Upper lobe of left lung (tissue), 4 donors: ENCODE measurements at regions not wholly inside any gene's neighbourhood (a gene's known extent, or its start where the extent isn't known, plus 50 kb on each side); places are given as distances from the start of the nearest gene placed in this dataset.

ENCODE experiments used
- CTCF ChIP-seq, 6 experiments: fragments of 450-650 bp in 4 of 6; fragments of 200-600 bp in 2 of 6; sonication (generic) in 2 of 6; IDR thresholded peaks; one replicate each; pipeline ENCODE4 v1.5.1; 2016 to 2019; ENCODE audit warnings: antibody characterized with exemption in 6 of 6
- EP300 ChIP-seq, 4 donors: sonication (generic); formaldehyde crosslinking; IDR thresholded peaks; one replicate each; pipeline ENCODE4 v1.5.1; 2017; ENCODE audit warnings: antibody characterized with exemption in 4 of 4, control low read depth in 2 of 4
- POLR2A ChIP-seq, 4 donors: fragments of 450-650 bp; IDR thresholded peaks; one replicate each; pipeline ENCODE4 v1.5.1; 2016 to 2017; ENCODE audit warnings: antibody characterized with exemption in 4 of 4, mild to moderate bottlenecking in 2 of 4

DNA sequence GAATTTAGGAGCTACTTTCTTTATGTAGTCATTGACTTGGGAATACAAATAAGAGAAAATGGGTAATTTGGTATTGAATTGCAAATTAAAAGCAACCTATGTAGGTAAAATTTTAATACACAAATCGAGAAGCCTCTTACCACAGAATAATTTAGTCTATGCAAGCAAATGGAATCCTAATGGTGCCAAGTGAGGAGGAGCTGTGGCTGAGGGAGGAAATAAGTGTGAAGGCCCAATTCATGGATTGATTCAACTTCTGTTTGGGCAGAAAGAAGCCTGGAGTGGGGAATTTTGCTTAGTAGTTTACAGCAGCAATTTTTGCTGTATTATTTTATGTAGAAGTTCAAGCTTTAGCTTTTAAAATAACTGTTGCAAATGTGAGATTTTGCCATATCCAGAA lies 291.9 kb downstream of the OXSM start:
- no peak for TF ChIP-seq CTCF (IDR thresholded peaks at IDR 0.05)
- no peak for TF ChIP-seq EP300 (IDR thresholded peaks at IDR 0.05)
- TF ChIP-seq POLR2A (IDR thresholded peaks at IDR 0.05), result no peak
